ENCODE measurements at regions not wholly inside any gene's neighbourhood (a gene's known extent, or its start where the extent isn't known, plus 50 kb on each side); places are given as distances from the start of the nearest gene placed in this dataset.

DNA sequence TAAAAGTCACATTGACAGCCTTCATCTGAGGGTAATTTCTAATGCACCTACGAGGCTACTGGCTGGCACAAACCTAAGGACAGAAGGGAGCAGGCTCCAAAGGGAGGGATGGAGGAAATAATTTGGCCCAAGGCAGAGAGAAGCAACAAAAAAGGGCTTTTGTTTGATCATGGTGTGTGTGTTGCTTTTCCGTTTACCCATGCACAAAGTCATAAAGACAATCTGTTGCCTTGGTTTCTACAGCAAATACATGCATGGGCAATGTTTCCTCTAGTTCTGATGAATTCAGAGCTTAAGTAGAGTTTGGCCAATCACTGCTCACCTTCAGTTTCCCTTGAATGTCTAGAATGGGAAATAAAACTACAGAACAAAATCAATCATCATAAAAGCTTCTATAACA is 262.5 kb upstream of the CAND1 start:
- TF ChIP-seq, protein P1, sequence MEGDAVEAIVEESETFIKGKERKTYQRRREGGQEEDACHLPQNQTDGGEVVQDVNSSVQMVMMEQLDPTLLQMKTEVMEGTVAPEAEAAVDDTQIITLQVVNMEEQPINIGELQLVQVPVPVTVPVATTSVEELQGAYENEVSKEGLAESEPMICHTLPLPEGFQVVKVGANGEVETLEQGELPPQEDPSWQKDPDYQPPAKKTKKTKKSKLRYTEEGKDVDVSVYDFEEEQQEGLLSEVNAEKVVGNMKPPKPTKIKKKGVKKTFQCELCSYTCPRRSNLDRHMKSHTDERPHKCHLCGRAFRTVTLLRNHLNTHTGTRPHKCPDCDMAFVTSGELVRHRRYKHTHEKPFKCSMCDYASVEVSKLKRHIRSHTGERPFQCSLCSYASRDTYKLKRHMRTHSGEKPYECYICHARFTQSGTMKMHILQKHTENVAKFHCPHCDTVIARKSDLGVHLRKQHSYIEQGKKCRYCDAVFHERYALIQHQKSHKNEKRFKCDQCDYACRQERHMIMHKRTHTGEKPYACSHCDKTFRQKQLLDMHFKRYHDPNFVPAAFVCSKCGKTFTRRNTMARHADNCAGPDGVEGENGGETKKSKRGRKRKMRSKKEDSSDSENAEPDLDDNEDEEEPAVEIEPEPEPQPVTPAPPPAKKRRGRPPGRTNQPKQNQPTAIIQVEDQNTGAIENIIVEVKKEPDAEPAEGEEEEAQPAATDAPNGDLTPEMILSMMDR (IDR thresholded peaks at IDR 0.05; ENCODE audit: borderline replicate concordance, extremely low read depth, low read length, poor library complexity, severe bottlenecking): no peak
- TF ChIP-seq EZH2 (IDR thresholded peaks at IDR 0.05; ENCODE audit: borderline replicate concordance, low read depth, low read length, severe bottlenecking): no peak
